Nephron progenitor cell (in vitro differentiated cells): ENCODE measurements at regions not wholly inside any gene's neighbourhood (a gene's known extent, or its start where the extent isn't known, plus 50 kb on each side); places are given as distances from the start of the nearest gene placed in this dataset.
"Not testable (repeated sequence)": the region's sequence is repeated elsewhere in the genome, so short reads cannot be mapped to it uniquely, and the experiment has no call there.

ENCODE experiments used
- DNase-seq: peaks from one replicate; pipeline ENCODE4 v3.0.0; 2021
- H3K27ac Mint-ChIP-seq: 2 replicates; pipeline ENCODE4 v1.8.0; 2021; ENCODE audit warnings: mild to moderate bottlenecking, moderate library complexity, mixed read lengths
- H3K27me3 Mint-ChIP-seq: 2 replicates; pipeline ENCODE4 v1.8.0; 2021; ENCODE audit warnings: mild to moderate bottlenecking, low read depth, mixed read lengths; ENCODE audit not compliant: poor library complexity
- H3K36me3 Mint-ChIP-seq: 2 replicates; pipeline ENCODE4 v1.8.0; 2021; ENCODE audit warnings: low read depth, mixed read lengths
- H3K4me1 Mint-ChIP-seq: 2 replicates; pipeline ENCODE4 v1.8.0; 2021; ENCODE audit warnings: mixed read lengths
- H3K4me3 Mint-ChIP-seq: 2 replicates; pipeline ENCODE4 v1.8.0; 2021; ENCODE audit warnings: mild to moderate bottlenecking, moderate library complexity, mixed read lengths
- H3K9me3 Mint-ChIP-seq: 2 replicates; pipeline ENCODE4 v1.8.0; 2021; ENCODE audit warnings: mild to moderate bottlenecking, moderate library complexity, mixed read lengths
- TF ChIP-seq, protein P1 (sequence below): fragments of 200-600 bp; sonication (generic); IDR thresholded peaks from 2 replicates; pipeline ENCODE4 v1.5.0; 2021; ENCODE audit warnings: antibody characterized with exemption

DNA sequence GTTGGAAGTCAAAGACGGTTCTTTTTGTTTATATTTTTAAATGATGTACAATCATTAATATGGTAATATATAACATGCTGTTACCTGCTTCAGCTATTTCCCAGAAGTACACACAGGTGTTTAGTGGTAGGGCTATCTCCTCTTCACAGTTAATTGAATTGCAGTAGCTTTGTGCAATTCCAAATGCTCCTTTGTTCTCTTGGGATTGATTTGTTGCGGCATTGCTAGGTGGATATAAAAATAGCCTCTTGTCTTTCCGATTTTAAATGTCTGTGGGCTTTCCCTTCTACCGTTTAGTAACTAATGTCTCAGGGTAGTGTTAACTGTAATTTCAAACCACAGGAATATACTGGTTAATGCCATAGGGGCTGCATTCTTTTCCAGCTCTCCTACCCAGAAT, 307.6 kb upstream of the SLITRK3 start:
- TF ChIP-seq, protein P1, sequence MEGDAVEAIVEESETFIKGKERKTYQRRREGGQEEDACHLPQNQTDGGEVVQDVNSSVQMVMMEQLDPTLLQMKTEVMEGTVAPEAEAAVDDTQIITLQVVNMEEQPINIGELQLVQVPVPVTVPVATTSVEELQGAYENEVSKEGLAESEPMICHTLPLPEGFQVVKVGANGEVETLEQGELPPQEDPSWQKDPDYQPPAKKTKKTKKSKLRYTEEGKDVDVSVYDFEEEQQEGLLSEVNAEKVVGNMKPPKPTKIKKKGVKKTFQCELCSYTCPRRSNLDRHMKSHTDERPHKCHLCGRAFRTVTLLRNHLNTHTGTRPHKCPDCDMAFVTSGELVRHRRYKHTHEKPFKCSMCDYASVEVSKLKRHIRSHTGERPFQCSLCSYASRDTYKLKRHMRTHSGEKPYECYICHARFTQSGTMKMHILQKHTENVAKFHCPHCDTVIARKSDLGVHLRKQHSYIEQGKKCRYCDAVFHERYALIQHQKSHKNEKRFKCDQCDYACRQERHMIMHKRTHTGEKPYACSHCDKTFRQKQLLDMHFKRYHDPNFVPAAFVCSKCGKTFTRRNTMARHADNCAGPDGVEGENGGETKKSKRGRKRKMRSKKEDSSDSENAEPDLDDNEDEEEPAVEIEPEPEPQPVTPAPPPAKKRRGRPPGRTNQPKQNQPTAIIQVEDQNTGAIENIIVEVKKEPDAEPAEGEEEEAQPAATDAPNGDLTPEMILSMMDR, result no peak
- Mint-ChIP-seq H3K27ac (no peak overlapping the region), H3K4me3 (no peak overlapping the region)

DNA sequence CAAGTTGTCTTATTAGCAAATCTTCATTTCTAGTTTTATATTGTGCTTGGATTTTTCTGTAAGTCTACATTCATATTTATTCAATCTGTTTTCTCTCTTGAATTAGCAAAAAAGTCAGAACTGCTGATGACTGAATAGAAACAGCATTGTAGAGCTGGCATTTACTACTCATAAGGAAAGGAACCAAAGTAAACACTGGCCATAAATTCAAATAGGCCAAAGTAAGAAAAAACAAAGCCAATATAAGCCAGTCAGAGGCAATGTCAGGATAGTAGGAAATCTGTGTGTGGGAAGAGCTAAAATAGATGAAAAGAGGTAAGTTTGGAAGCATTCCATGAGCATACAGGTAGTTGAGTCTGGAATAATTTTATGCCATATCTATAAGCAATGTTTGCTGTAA, 307.2 kb upstream of the SLITRK3 start:
- DNase-seq, result no peak
- no peak overlapping the region for H3K4me3 Mint-ChIP-seq
- no peaks in the 10 kb centered on the region for H3K27me3 Mint-ChIP-seq
- H3K9me3 Mint-ChIP-seq, result peaks cover 13% of the 10 kb centered on the region
- peaks cover 4% of the 10 kb centered on the region for H3K36me3 Mint-ChIP-seq
- no peak overlapping the region for H3K27ac Mint-ChIP-seq
- TF ChIP-seq, protein P1, result no peak
- peaks cover 17% of the 10 kb centered on the region for H3K4me1 Mint-ChIP-seq

More for the DNA sequence above, 307.6 kb upstream of the SLITRK3 start:
- Mint-ChIP-seq H3K27me3 (no peaks in the 10 kb centered on the region), H3K36me3 (peaks cover 4% of the 10 kb centered on the region), H3K4me1 (peaks cover 17% of the 10 kb centered on the region), H3K9me3 (peaks cover 13% of the 10 kb centered on the region)
- DNase-seq, result no peak

DNA sequence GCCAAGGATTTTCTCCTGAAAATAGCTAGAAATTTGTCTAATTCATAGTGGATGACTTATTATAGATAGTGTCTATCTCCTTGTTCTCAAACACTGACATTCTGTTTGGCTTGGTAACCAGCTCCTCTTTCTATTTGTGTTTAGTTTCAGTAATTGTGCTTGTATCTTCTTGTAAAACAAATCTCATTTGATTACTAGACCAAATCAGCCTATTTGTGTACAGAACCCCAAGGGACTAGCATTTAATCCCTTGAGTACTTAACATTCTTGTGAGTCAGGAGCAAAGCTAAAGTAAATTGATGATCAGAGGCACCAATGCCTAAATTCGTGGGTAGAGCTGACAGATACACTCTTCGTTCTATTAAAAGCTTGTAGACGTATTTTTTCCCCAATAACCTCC, 306.5 kb upstream of the SLITRK3 start:
- TF ChIP-seq, protein P1, result no peak
- H3K4me1 Mint-ChIP-seq, result peaks cover 17% of the 10 kb centered on the region
- H3K27me3 Mint-ChIP-seq, result peaks cover 1% of the 10 kb centered on the region
- peaks cover 13% of the 10 kb centered on the region for H3K9me3 Mint-ChIP-seq
- H3K27ac Mint-ChIP-seq, result no peak overlapping the region
- no peak for DNase-seq
- H3K36me3 Mint-ChIP-seq, result peaks cover 4% of the 10 kb centered on the region
- no peak overlapping the region for H3K4me3 Mint-ChIP-seq

DNA sequence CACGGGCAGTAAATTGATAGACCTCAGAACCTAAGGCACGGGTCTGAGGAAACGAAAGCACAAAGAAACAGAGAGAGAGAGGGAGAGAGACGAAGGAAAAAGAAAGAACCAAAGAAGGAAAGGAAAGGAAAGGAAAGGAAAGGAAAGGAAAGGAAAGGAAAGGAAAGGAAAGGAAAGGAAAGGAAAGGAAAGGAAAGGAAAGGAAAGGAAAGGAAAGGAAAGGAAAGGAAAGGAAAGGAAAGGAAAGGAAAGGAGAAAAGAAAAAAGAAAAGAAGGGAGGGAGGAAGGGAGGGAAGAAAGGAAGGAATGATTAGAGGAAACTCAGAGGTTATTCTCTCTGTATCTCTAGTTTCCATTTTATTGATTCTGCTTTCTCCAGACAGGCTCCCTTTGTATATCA, 302.6 kb upstream of the SLITRK3 start:
- DNase-seq, H3K27me3 Mint-ChIP-seq, H3K36me3 Mint-ChIP-seq, H3K4me3 Mint-ChIP-seq, H3K27ac Mint-ChIP-seq, H3K9me3 Mint-ChIP-seq: not testable (repeated sequence)
- peaks cover 13% of the 10 kb centered on the region for H3K4me1 Mint-ChIP-seq

DNA sequence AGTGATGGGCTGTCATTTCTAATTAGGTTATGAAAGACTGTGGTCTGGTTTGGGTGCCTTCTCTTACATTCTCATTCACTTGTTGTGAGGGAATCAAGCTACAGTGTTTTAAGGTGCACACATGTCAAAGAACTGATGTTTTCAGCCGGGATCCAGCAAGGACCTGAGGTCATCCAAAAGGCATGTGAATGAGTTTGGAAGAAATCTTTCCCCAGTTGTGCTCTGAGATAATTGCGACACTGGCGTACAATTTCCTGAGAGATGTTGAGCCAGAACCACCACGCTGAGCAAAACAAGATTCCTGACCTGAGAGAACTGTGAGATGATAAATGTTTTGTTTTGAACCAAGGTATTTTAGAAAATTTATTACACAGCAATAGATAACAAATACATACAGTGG, 295.3 kb upstream of the SLITRK3 start:
- TF ChIP-seq, protein P1, result no peak
- DNase-seq, result no peak

DNA sequence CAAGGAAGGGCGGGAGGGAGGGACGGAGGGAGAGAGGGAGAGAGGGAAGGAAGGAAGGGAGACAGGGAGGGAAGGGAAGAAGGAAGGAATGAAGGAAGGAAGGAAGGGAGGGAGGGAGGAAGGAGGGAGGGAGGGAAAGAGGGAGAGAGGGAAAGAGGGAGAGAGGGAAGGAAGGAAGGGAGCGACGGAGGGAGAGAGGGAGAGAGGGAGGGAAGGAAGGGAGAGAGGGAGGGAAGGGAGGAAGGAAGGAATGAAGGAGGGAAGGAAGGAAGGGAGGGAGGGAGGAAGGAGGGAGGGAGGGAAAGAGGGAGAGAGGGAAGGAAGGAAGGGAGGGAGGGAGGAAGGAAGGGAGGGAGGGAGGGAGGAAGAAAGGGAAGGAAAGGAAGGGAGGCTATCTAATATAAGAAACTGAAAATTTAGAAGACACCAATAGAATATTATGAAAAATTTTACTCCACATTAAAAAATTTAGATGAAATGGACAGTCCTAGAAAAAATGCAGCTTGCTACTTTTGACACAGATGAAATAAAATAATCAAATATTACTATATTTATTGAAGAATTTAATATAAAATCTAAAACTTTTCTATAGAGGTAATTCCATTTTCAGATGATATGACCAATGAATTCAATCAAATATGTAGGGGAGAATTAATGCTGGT, 280.3 kb upstream of the SLITRK3 start:
- no peak overlapping the region for H3K4me3 Mint-ChIP-seq
- TF ChIP-seq, protein P1, result no peak
- no peak for DNase-seq
- no peak overlapping the region for H3K27ac Mint-ChIP-seq
- no peaks in the 10 kb centered on the region for H3K27me3 Mint-ChIP-seq
- no peaks in the 10 kb centered on the region for H3K36me3 Mint-ChIP-seq
- no peaks in the 10 kb centered on the region for H3K4me1 Mint-ChIP-seq
- peaks cover 9% of the 10 kb centered on the region for H3K9me3 Mint-ChIP-seq

More for the DNA sequence above, 295.3 kb upstream of the SLITRK3 start:
- H3K4me3 Mint-ChIP-seq, result no peak overlapping the region
- H3K4me1 Mint-ChIP-seq, result no peaks in the 10 kb centered on the region
- H3K9me3 Mint-ChIP-seq, result no peaks in the 10 kb centered on the region
- H3K27ac Mint-ChIP-seq, result no peak overlapping the region
- peaks cover 3% of the 10 kb centered on the region for H3K27me3 Mint-ChIP-seq
- H3K36me3 Mint-ChIP-seq, result no peaks in the 10 kb centered on the region
